ENCODE measurements at regions not wholly inside any gene's neighbourhood (a gene's known extent, or its start where the extent isn't known, plus 50 kb on each side); places are given as distances from the start of the nearest gene placed in this dataset.

- no peak for DNase-seq (ENCODE audit: low spot score)
- Histone ChIP-seq H3K27ac (ENCODE audit: low read depth) (no peak overlapping the region), H3F3A (replicated peaks; ENCODE audit: low read depth) (no peaks in the 10 kb centered on the region), H3K4me2 (no peak overlapping the region), H3K9me2 (ENCODE audit: insufficient read depth) (peaks cover 21% of the 10 kb centered on the region), H3K4me1 (ENCODE audit: insufficient read depth) (peaks cover 34% of the 10 kb centered on the region), H4K20me1 (replicated peaks; ENCODE audit: insufficient read depth) (no peaks in the 10 kb centered on the region), H3K79me2 (replicated peaks; ENCODE audit: insufficient read depth) (no peaks in the 10 kb centered on the region), H2AFZ (no peak overlapping the region), H3K36me3 (ENCODE audit: insufficient read depth) (no peaks in the 10 kb centered on the region), H3K27me3 (ENCODE audit: insufficient read depth) (no peaks in the 10 kb centered on the region), H3K4me3 (no peak overlapping the region)
- Mint-ChIP-seq H3K27ac (no peak overlapping the region), H3K36me3 (ENCODE audit: low read depth) (peaks cover 38% of the 10 kb centered on the region), H3K27me3 (ENCODE audit: insufficient read depth, low read depth, poor library complexity) (peaks cover 8% of the 10 kb centered on the region), H3K9me3 (peaks cover 25% of the 10 kb centered on the region), H3K4me1 (peaks cover 31% of the 10 kb centered on the region), H3K4me3 (no peak overlapping the region)
- TF ChIP-seq CTCF (conservative IDR thresholded peaks at IDR 0.05; ENCODE audit: low read depth in 2 of 2) (no peak), STAT1 (IDR thresholded peaks at IDR 0.05; ENCODE audit: unreplicated experiment) (no peak), CREB1 (CRISPR knock-in tag; IDR thresholded peaks at IDR 0.05; ENCODE audit: low read depth) (no peak), ETS1 (IDR thresholded peaks at IDR 0.05) (no peak), EZH2phosphoT487 (IDR thresholded peaks at IDR 0.05; ENCODE audit: unreplicated experiment) (no peak), REST (IDR thresholded peaks at IDR 0.05; ENCODE audit: unreplicated experiment) (no peak), ZNF331 (CRISPR knock-in tag; IDR thresholded peaks at IDR 0.05; ENCODE audit: low read depth) (no peak), JUNB (IDR thresholded peaks at IDR 0.05; ENCODE audit: unreplicated experiment) (no peak), EZH2 (IDR thresholded peaks at IDR 0.05; ENCODE audit: low read depth, unreplicated experiment) (no peak), ZNF462 (CRISPR knock-in tag; IDR thresholded peaks at IDR 0.05) (no peak), NANOG (IDR thresholded peaks at IDR 0.05; ENCODE audit: borderline replicate concordance) (no peak), POLR2AphosphoS5 (IDR thresholded peaks at IDR 0.05; ENCODE audit: low read depth) (no peak), ZNF114 (CRISPR knock-in tag; IDR thresholded peaks at IDR 0.05) (no peak)
- no peak for ATAC-seq
These were observed 254.0 kb downstream of the CD83 start for GRCh38 chr6:14371530-14371929.
